Astrocyte (in vitro differentiated cells and primary cell): ENCODE measurements at regions not wholly inside any gene's neighbourhood (a gene's known extent, or its start where the extent isn't known, plus 50 kb on each side); places are given as distances from the start of the nearest gene placed in this dataset.

ENCODE experiments used
- DNase-seq: peaks from one replicate; pipeline ENCODE4 v3.0.0-alpha.2; 2010; ENCODE audit warnings: low read depth
- FAIRE-seq: peaks from 2 replicates; lab custom pipeline; 2011; peaks lifted over from hg19 to GRCh38; lab: Jason Lieb, UNC
- H2AFZ ChIP-seq: 2 replicates; pipeline ENCODE4 v1.6.0; 2012; ENCODE audit warnings: low read depth, low read length, inconsistent platforms
- H3K27ac ChIP-seq: 2 replicates; pipeline ENCODE4 v1.5.1; 2011; ENCODE audit warnings: low read depth, low read length, inconsistent platforms
- H3K27me3 ChIP-seq: 2 replicates; pipeline ENCODE4 v1.6.0; 2011; ENCODE audit warnings: low read length, inconsistent platforms; ENCODE audit not compliant: insufficient read depth
- H3K36me3 ChIP-seq: 2 replicates; pipeline ENCODE4 v1.5.1; 2011; ENCODE audit warnings: low read length, inconsistent platforms; ENCODE audit not compliant: insufficient read depth
- H3K4me1 ChIP-seq: 2 replicates; pipeline ENCODE4 v1.5.1; 2011; ENCODE audit warnings: low read length, inconsistent platforms; ENCODE audit not compliant: insufficient read depth
- H3K4me2 ChIP-seq: 2 replicates; pipeline ENCODE4 v1.6.0; 2012; ENCODE audit warnings: low read length, inconsistent platforms
- H3K4me3 ChIP-seq: 2 replicates; pipeline ENCODE4 v1.5.1; 2011; ENCODE audit warnings: low read depth, mild to moderate bottlenecking, low read length, inconsistent platforms; ENCODE audit not compliant: insufficient read depth
- H3K79me2 ChIP-seq: 2 replicates; pipeline ENCODE4 v1.6.0; 2012; ENCODE audit warnings: mild to moderate bottlenecking, low read length, inconsistent platforms; ENCODE audit not compliant: insufficient read depth
- H3K9ac ChIP-seq: 2 replicates; pipeline ENCODE4 v1.6.0; 2012; ENCODE audit warnings: mild to moderate bottlenecking, low read length, inconsistent platforms
- H3K9me3 ChIP-seq: 2 replicates; pipeline ENCODE4 v1.5.1; 2012; ENCODE audit warnings: low read depth, mild to moderate bottlenecking, low read length, inconsistent platforms; ENCODE audit not compliant: insufficient read depth
- H4K20me1 ChIP-seq: 2 replicates; pipeline ENCODE4 v1.6.0; 2012; ENCODE audit warnings: low read length, inconsistent platforms; ENCODE audit not compliant: insufficient read depth
- H3K27ac Mint-ChIP-seq: one replicate; pipeline ENCODE4 v1.8.0; 2021; ENCODE audit warnings: mild to moderate bottlenecking, mixed read lengths; ENCODE audit not compliant: unreplicated experiment
- H3K27me3 Mint-ChIP-seq: one replicate; pipeline ENCODE4 v1.8.0; 2021; ENCODE audit warnings: low read depth, mixed read lengths; ENCODE audit not compliant: unreplicated experiment
- H3K36me3 Mint-ChIP-seq: one replicate; pipeline ENCODE4 v1.8.0; 2021; ENCODE audit warnings: low read depth, mixed read lengths; ENCODE audit not compliant: unreplicated experiment
- H3K4me1 Mint-ChIP-seq: one replicate; pipeline ENCODE4 v1.8.0; 2021; ENCODE audit warnings: low read depth, mixed read lengths; ENCODE audit not compliant: unreplicated experiment
- H3K4me3 Mint-ChIP-seq: one replicate; pipeline ENCODE4 v1.8.0; 2021; ENCODE audit warnings: mild to moderate bottlenecking, moderate library complexity, mixed read lengths; ENCODE audit not compliant: unreplicated experiment
- H3K9me3 Mint-ChIP-seq: one replicate; pipeline ENCODE4 v1.8.0; 2021; ENCODE audit warnings: mild to moderate bottlenecking, mixed read lengths; ENCODE audit not compliant: unreplicated experiment
- EZH2 ChIP-seq: IDR thresholded peaks from 2 replicates; pipeline ENCODE4 v1.6.1; 2012; ENCODE audit warnings: mild to moderate bottlenecking, low read length, inconsistent platforms; ENCODE audit not compliant: insufficient read depth
- TF ChIP-seq, protein P1 (sequence below): IDR thresholded peaks from 2 replicates; pipeline ENCODE4 v1.5.1; 2011; ENCODE audit warnings: low read depth, mild to moderate bottlenecking, inconsistent platforms, low read length, moderate library complexity; ENCODE audit not compliant: insufficient read depth

DNA sequence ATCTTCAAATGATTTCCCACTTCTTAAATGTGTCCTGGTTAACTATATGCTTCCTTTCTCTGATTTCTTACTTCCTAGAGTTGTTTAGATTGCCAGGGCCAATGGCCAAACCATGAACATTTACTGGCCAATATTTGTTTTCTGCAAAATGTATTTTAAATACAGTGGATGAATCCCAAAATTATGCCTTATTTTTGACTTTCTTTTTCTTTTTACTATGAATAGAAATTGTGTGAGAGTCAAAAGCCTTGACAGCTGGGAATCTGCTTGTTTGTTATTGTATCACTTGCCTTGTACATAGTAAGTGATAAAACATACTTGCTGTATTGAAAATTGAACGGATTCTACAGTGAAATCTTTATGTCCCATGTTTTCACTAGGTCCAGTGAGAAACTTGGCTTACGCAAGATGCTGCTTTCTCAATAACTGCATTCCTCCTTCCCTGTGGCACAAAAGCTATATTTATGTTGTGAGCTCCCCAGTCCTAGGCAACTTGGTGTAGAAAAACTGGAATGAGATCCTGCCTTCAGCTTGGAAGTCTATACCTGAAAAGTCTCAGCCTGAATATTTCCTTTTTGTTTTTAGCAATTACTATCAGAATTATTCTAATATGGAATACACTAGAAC lies 295.2 kb downstream of the EPHA7 start:
- H3K27ac ChIP-seq, result no peak overlapping the region
- no peaks in the 10 kb centered on the region for H3K9me3 ChIP-seq
- no peaks in the 10 kb centered on the region for H3K4me1 Mint-ChIP-seq
- H3K4me3 Mint-ChIP-seq, result no peak overlapping the region
- H3K27me3 Mint-ChIP-seq, result no peaks in the 10 kb centered on the region
- FAIRE-seq (no peak), DNase-seq (no peak)
- H3K27ac Mint-ChIP-seq, result no peak overlapping the region
- no peaks in the 10 kb centered on the region for H3K4me1 ChIP-seq
- H3K36me3 Mint-ChIP-seq, result peaks cover 2% of the 10 kb centered on the region
- no peak overlapping the region for H3K4me3 ChIP-seq
- no peak overlapping the region for H3K4me2 ChIP-seq
- no peaks in the 10 kb centered on the region for H3K27me3 ChIP-seq
- no peak overlapping the region for H3K9ac ChIP-seq
- no peaks in the 10 kb centered on the region for H3K36me3 ChIP-seq
- H3K79me2 ChIP-seq, result no peaks in the 10 kb centered on the region
- H4K20me1 ChIP-seq, result no peaks in the 10 kb centered on the region
- TF ChIP-seq, protein P1, sequence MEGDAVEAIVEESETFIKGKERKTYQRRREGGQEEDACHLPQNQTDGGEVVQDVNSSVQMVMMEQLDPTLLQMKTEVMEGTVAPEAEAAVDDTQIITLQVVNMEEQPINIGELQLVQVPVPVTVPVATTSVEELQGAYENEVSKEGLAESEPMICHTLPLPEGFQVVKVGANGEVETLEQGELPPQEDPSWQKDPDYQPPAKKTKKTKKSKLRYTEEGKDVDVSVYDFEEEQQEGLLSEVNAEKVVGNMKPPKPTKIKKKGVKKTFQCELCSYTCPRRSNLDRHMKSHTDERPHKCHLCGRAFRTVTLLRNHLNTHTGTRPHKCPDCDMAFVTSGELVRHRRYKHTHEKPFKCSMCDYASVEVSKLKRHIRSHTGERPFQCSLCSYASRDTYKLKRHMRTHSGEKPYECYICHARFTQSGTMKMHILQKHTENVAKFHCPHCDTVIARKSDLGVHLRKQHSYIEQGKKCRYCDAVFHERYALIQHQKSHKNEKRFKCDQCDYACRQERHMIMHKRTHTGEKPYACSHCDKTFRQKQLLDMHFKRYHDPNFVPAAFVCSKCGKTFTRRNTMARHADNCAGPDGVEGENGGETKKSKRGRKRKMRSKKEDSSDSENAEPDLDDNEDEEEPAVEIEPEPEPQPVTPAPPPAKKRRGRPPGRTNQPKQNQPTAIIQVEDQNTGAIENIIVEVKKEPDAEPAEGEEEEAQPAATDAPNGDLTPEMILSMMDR, result no peak
- no peak for TF ChIP-seq EZH2
- H2AFZ ChIP-seq, result no peak overlapping the region
- no peaks in the 10 kb centered on the region for H3K9me3 Mint-ChIP-seq

DNA sequence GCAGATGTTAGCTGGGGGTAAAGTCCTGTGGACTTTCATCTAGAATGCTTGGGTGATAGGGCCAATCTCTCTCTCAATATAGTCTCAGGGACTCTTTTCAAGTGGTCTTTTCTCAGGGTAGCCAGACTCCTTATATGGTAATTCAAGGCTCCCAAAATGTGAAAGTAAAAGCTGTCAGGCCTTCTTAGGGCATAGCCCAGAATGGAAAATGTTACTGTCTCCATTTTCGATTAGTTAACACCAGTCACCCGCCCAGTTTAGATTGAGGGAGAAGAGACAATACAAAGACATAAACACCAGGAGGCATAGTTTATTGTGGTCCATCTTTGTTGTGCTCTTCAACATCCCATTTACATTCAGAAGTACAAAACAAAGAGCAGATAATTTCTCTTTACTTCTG lies 295.8 kb downstream of the EPHA7 start:
- H3K4me2 ChIP-seq, result no peak overlapping the region

More for the DNA sequence above, 295.8 kb downstream of the EPHA7 start:
- Histone ChIP-seq H3K9me3 (no peaks in the 10 kb centered on the region), H3K27ac (no peak overlapping the region), H3K79me2 (no peaks in the 10 kb centered on the region), H3K4me3 (no peak overlapping the region), H3K9ac (no peak overlapping the region), H3K4me1 (no peaks in the 10 kb centered on the region), H3K27me3 (no peaks in the 10 kb centered on the region), H3K36me3 (no peaks in the 10 kb centered on the region), H2AFZ (no peak overlapping the region), H4K20me1 (no peaks in the 10 kb centered on the region)
- H3K27me3 Mint-ChIP-seq, result no peaks in the 10 kb centered on the region
- no peak for DNase-seq
- FAIRE-seq, result no peak
- H3K36me3 Mint-ChIP-seq, result peaks cover 2% of the 10 kb centered on the region
- no peak overlapping the region for H3K4me3 Mint-ChIP-seq
- H3K4me1 Mint-ChIP-seq, result no peaks in the 10 kb centered on the region
- no peak overlapping the region for H3K27ac Mint-ChIP-seq
- no peaks in the 10 kb centered on the region for H3K9me3 Mint-ChIP-seq
- TF ChIP-seq, protein P1, result no peak
- TF ChIP-seq EZH2, result no peak
